ENCODE measurements at regions not wholly inside any gene's neighbourhood (a gene's known extent, or its start where the extent isn't known, plus 50 kb on each side); places are given as distances from the start of the nearest gene placed in this dataset.

DNA sequence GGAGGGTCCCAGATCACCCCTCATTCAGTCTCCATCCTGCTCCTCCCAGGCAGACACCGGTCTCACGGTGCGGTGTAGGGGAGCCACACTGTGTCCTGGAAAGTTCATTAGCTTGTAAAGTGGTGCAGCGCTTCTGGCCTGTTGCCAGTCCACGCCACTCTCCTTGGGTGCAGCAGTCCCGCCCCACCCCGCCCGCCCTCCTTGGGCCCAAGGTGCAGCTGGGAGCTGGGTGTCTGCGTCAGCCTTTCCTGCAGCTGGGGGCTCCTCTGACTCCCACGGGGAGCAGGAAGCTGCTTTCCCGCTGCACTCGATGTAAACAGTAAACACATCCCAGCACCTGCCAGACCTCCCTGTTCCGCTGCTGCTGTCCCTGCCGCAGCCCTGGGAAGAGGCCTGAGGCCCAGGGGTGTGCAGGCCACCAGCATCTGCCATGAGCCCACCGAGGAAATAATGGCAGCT lies 53.8 kb upstream of the ASB18 start:
- no peak for DNase-seq

DNA sequence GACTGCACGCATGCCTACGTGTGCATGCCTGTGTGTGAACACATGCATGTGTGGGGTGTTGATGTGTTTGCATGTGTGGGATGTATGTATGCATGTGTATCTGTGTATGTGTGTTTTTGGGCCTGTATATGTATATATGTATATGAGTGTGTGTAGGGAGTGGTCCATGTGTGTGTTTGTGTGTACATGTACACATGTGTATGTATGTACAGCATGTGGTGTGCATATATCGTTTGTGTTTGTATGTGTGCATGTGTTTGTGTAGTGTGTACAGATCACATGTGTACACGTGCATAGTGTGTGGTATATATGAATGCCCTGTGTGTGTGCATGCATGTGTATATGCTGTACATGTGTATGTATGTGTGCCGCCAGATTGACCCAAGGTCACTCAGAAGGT lies 54.2 kb upstream of the ASB18 start:
- no peak for DNase-seq

- no peak for DNase-seq
Observed at GRCh38 chr2:236319036-236319435, 54.8 kb upstream of the ASB18 start.

DNA sequence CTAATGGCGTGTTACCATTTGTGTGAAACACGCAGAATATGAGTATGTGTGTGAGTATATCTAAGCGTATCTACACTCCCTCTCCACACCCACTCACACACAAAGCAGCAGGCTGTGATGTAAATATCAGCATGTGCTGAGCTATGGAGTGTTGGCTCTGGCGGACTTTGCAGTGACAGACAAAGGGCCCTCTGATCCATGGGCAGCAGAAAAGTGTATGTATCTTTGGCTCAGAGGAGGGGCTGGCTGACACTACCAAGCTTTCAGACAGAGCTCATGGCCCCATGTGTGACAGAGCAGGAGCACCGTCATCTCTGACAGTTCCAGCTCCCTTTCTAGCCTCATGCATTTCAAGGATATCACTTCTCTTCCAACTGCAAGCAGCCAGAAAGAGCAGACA lies 57.2 kb upstream of the ASB18 start:
- no peak for DNase-seq

DNA sequence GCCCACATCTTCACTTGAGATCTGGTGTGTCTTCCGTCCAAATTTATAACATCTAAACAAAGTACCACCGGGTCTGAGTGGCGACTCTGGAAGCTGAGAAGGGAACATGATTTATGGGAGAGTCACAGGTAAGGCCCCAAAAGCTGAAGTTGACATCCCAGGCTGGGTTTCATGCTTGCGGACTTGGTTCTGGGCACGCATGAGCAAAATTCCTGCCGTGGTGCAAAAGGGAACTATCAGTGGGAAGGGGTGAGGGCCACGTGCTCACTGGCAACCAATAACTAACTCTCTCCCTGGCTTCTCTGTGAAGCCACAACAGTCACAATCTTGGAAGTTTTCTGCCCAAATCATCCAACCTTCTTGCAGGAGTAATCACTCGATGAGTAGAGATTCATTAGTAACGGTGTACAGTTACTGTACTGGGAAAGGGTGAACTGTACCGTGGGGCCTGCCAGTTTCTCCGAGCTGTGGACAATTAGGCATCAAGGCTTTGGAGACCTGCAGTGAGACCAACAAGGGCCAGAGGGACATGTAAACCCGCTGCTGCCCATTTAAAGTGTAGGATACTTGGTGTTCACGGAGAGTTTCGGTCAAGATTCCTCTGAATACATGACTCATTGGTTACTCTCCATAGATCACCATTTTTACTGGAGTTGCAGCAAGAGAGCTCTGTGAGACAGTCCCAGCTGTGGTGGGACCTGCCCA lies 69.4 kb upstream of the ASB18 start:
- DNase-seq = no peak

DNA sequence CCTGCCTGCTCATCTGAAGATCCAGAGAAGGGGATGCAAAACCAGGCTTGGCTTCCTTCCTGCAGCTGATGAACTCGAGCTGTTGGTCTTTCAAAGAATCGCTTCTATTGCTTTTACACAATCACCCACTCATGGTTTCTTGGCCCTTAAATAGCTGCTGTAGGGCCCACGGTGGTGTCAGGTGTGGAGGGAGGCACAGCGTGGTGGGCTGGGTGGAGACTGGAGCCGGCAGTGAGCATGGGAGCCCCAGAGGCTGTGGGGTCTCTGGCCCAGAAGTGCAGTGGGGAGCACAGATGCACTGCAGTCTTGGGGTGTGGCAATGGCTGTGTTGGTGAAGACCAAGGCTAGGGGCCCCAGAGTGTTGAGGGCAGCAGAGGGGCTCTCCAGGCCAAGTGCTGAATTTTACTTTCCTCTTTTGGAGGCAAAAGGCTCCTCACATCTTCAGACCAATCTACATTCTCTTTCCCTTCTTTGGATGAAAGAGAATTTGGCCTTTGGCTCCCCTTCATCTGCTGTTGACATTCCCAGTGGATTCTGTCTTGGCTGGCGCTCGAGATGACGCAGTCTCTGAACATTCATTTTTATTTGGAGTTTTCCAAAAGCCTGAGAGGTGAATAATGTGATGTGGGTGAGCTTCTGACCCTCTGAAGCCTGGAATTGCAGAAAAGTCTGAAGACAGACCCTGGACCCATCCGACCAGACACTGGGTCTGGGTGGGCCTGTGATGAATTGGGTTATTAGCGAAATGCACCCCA lies 70.1 kb upstream of the ASB18 start:
- no peak for DNase-seq

GRCh38 chr2:236335696-236336574 lies 71.7 kb upstream of the ASB18 start:
- DNase-seq = no peak

GRCh38 chr2:236336575-236337464 lies 72.6 kb upstream of the ASB18 start:
- no peak for DNase-seq

- DNase-seq = no peak
Observed at GRCh38 chr2:236337465-236338325, 73.5 kb upstream of the ASB18 start.

GRCh38 chr2:236338495-236339184 lies 74.4 kb upstream of the ASB18 start:
- DNase-seq = peak; percentile 22

DNA sequence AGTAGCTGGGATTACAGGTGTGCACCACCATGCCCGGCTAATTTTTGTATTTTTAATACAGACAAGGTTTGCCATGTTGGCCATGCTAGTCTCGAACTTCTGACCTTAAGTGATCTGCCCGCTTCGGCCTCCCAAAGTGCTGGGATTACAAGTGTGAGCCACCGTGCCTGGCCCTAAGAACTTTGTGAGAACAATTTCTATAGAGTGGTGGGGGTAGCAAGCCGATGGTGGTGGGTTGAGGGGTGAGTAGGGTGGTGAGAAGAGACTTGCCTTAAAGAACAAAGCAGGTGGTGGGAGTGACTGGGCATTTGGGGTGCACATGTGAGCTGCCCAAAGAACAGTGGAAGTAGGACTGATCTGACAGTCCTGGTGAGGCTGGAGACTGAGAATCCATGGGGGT lies 76.0 kb upstream of the ASB18 start:
- no peak for DNase-seq

DNA sequence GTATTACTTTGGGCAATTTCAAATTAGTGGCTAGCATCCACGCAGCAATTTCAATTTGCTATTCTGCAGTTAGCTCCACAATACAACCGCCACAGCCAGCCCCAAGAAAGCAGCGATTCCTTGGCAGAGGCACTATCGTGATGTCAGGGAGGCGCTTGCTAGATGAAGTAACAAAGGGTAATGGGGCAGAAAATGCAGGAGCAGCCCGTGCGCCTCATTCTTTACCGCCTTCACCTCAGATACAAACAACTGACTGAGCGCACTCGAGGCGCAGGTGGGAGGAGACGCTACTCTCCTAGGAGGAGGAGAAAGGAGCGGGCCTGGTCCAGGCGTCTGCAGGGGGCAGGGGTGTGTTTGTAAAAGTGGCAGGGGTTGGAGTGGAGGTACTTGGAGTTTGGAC lies 76.9 kb upstream of the ASB18 start:
- no peak for DNase-seq

- no peak for DNase-seq
Observed at GRCh38 chr2:236341721-236342120, 77.5 kb upstream of the ASB18 start.

DNA sequence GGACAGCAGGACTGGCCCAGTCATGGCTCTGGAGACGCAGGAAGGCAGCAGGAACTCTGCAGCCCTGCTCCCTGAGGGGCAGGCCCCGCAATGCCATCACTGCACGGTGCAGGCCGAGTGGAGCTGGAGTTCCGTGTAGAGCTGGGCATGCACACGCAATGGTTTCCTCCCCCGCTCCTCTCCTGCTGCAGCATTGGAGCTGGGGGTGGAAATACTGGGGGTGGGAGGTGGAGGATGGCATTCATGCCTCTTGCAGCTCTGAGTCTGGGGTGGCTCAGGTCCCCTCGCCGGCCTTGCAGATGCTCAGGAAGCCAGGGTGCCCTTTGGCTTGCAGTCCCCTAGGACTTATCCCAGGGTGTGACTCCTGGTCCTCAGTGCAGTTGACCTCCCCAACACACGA lies 78.3 kb upstream of the ASB18 start:
- no peak for DNase-seq

DNA sequence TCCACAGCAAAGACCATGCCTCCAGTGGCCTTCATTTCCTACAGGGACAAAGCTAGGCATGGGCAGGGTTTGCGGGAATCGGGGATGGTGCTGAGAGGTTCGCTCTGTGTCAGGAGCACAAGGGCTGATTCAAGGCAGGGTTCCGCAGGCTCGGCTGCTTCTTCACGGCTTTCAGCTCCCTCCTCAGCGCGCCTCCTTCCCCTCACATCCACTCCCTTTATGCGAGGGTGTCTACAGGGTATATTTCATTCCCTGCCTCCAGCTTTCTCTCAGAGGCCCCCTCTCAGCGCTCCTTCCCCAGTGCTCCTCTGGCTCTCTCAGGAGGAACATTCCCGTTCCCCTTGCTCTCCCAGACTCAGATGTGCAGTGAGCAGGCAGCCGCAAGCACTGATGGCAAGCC lies 78.7 kb upstream of the ASB18 start:
- DNase-seq = no peak

GRCh38 chr2:236343400-236344161 lies 79.4 kb upstream of the ASB18 start:
- peak; percentile 60 for DNase-seq

DNA sequence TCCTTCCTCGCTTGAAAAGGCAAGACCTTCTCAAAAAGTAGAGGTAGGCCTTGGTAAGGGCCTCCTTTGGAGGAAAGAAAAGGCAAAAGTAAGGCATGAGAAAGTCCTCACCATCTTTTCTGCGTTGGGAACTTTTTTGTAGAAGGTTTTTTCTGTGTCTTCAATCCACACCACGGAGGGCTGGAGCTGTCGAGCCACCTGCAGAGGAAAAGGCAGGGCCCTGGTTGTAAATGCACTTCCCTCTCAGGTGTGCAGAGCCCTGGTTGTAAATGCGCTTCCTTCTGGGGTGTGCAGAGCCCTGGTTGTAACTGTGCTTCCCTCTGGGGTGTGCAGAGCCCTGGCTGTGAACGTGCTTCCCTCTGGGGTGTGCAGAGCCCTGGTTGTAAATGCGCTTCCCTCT lies 80.2 kb upstream of the ASB18 start:
- no peak for DNase-seq

GRCh38 chr2:236345081-236345714 lies 81.0 kb upstream of the ASB18 start:
- no peak for DNase-seq

GRCh38 chr2:236346366-236346765 lies 82.2 kb upstream of the ASB18 start:
- no peak for DNase-seq

- no peak for DNase-seq
Observed at GRCh38 chr2:236348279-236348678, 84.1 kb upstream of the ASB18 start.

All from kidney glomerular epithelial cell (primary cell).